HCT116 (cell line): ENCODE measurements at regions not wholly inside any gene's neighbourhood (a gene's known extent, or its start where the extent isn't known, plus 50 kb on each side); places are given as distances from the start of the nearest gene placed in this dataset.

Source experiments
- ATAC-seq: fragments of 200-7000 bp; cut with Tn5 transposase; 2 replicates; pipeline ENCODE4 v1.9.1; 2020; ENCODE audit warnings: mild to moderate bottlenecking, moderate library complexity
- BruUV-seq: library from RNA; stranded (reverse); fragments of 400-500 nt; replicated peaks from 2 replicates; lab custom pipeline; 2021; lab: Mats Ljungman, UMichigan
- CTCF ChIA-PET: fragments of 300-600 bp; sonication (Branson Sonifier 250); formaldehyde crosslinking; loops from one replicate; lab custom pipeline; 2021; ENCODE audit warnings: antibody characterized with exemption; lab: Charles Lee
- POLR2A ChIA-PET: fragments of 300-600, 350-600 bp; sonication (Branson Sonifier 250); formaldehyde crosslinking; loops from one replicate; lab custom pipeline; 2021; ENCODE audit warnings: antibody characterized with exemption; lab: Charles Lee
- RAD21 ChIA-PET, 2 experiments: fragments of 300-600 bp; sonication (Branson Sonifier 250); formaldehyde crosslinking; loops; one replicate each; lab custom pipeline; 2023; ENCODE audit warnings: low total read pairs in 2 of 2; ENCODE audit not compliant: uncharacterized antibody in 2 of 2, unreplicated experiment in 2 of 2, low non-redundant PET in 1 of 2; lab: Charles Lee
- DNase-seq: peaks from one replicate; pipeline ENCODE4 v3.0.0-alpha.2; 2010; ENCODE audit warnings: low read depth, low spot score
- H2AFZ ChIP-seq: fragments of 200-600 bp; shearing (Covaris generic), sonication (generic); 2 replicates; pipeline ENCODE4 v1.6.1; 2017; ENCODE audit warnings: low read depth, mixed run types, mixed read lengths, antibody characterized with exemption, low read length; ENCODE audit not compliant: poor library complexity, severe bottlenecking
- H3K27ac ChIP-seq: 2 replicates; pipeline ENCODE4 v1.5.1; 2012; ENCODE audit warnings: low read depth, low read length
- H3K27me3 ChIP-seq: fragments of 200-600 bp; sonication (generic); 2 replicates; pipeline ENCODE4 v1.6.1; 2016; ENCODE audit warnings: mixed run types, low read length, mixed read lengths; ENCODE audit not compliant: insufficient read depth
- H3K36me3 ChIP-seq, 2 experiments: fragments of 200-500 bp in 1 of 2; fragments of 200-600 bp in 1 of 2; sonication (Bioruptor generic) in 1 of 2; sonication (generic) in 1 of 2; 2 replicates each; pipeline versions ENCODE4 v1.5.1 to v1.6.1; 2014 to 2016; ENCODE audit warnings: low read length in 2 of 2, inconsistent platforms in 1 of 2, mixed read lengths in 1 of 2, mixed run types in 1 of 2; ENCODE audit not compliant: insufficient read depth in 2 of 2, control insufficient read depth in 1 of 2
- H3K4me1 ChIP-seq, 2 experiments: fragments of 200-600 bp in 1 of 2; sonication (generic) in 1 of 2; 2 replicates each; pipeline versions ENCODE4 v1.5.1 to v1.6.1; 2012 to 2017; ENCODE audit warnings: low read length in 2 of 2, inconsistent platforms in 1 of 2, mild to moderate bottlenecking in 1 of 2, mixed read lengths in 1 of 2, mixed run types in 1 of 2, moderate library complexity in 1 of 2; ENCODE audit not compliant: insufficient read depth in 2 of 2, control insufficient read depth in 1 of 2
- H3K4me2 ChIP-seq: fragments of 200-600 bp; sonication (generic); 2 replicates; pipeline ENCODE4 v1.6.1; 2017; ENCODE audit warnings: mixed run types, low read length, mixed read lengths
- H3K4me3 ChIP-seq, 2 experiments: fragments of 200-600 bp in 1 of 2; sonication (generic) in 1 of 2; replicated peaks in 1 of 2; 2 replicates each; pipeline ENCODE4 v1.5.1; 2011 to 2016; ENCODE audit warnings: low read length in 2 of 2, control low read depth in 1 of 2, low read depth in 1 of 2, mild to moderate bottlenecking in 1 of 2, mixed read lengths in 1 of 2, mixed run types in 1 of 2
- H3K79me2 ChIP-seq: fragments of 200-600 bp; sonication (generic); 2 replicates; pipeline ENCODE4 v1.6.1; 2017; ENCODE audit warnings: mild to moderate bottlenecking, mixed run types, low read length, moderate library complexity, mixed read lengths; ENCODE audit not compliant: insufficient read depth
- H3K9ac ChIP-seq: fragments of 200-600 bp; sonication (generic); 2 replicates; pipeline ENCODE4 v1.6.1; 2016; ENCODE audit warnings: low read length, mixed read lengths
- H3K9me2 ChIP-seq: fragments of 200-600 bp; sonication (generic), shearing (Covaris generic); 2 replicates; pipeline ENCODE4 v1.6.1; 2017; ENCODE audit warnings: mixed run types, mild to moderate bottlenecking, moderate library complexity; ENCODE audit not compliant: insufficient read depth
- H3K9me3 ChIP-seq, 2 experiments: fragments of 200-500 bp in 1 of 2; fragments of 200-600 bp in 1 of 2; sonication (Bioruptor generic) in 1 of 2; sonication (generic) in 1 of 2; 2 replicates each; pipeline ENCODE4 v1.6.1; 2014 to 2017; ENCODE audit warnings: low read length in 2 of 2, mixed read lengths in 2 of 2, inconsistent platforms in 1 of 2, low read depth in 1 of 2, mild to moderate bottlenecking in 1 of 2, mixed run types in 1 of 2, moderate library complexity in 1 of 2; ENCODE audit not compliant: control insufficient read depth in 1 of 2, insufficient read depth in 1 of 2
- H4K20me1 ChIP-seq: fragments of 200-600 bp; sonication (generic), shearing (Covaris generic); 2 replicates; pipeline ENCODE4 v1.6.1; 2017; ENCODE audit warnings: mixed run types, mild to moderate bottlenecking, moderate library complexity; ENCODE audit not compliant: insufficient read depth
- ATF3 ChIP-seq: IDR thresholded peaks from 2 replicates; pipeline ENCODE4 v1.6.1; 2012
- CBX3 ChIP-seq: IDR thresholded peaks from 2 replicates; pipeline ENCODE4 v1.6.1; 2012; ENCODE audit warnings: low read depth
- CTCF ChIP-seq, 3 experiments: fragments of 200-600 bp in 1 of 3; sonication (generic) in 1 of 3; IDR thresholded peaks in 2 of 3; conservative IDR thresholded peaks in 1 of 3; 2 replicates each; pipeline ENCODE4 v1.5.1; 2012 to 2017; ENCODE audit warnings: low read depth in 2 of 3, low read length in 2 of 3, antibody characterized with exemption in 1 of 3, borderline replicate concordance in 1 of 3, control low read depth in 1 of 3, mild to moderate bottlenecking in 1 of 3, mixed read lengths in 1 of 3, mixed run types in 1 of 3, moderate library complexity in 1 of 3; ENCODE audit not compliant: insufficient read depth in 1 of 3
- EGR1 ChIP-seq: IDR thresholded peaks from 2 replicates; pipeline ENCODE4 v1.6.1; 2012; ENCODE audit warnings: low read depth
- ELF1 ChIP-seq: IDR thresholded peaks from 2 replicates; pipeline ENCODE4 v1.6.1; 2012; ENCODE audit warnings: low read depth, borderline replicate concordance
- EZH2phosphoT487 ChIP-seq: fragments of 200-600 bp; IDR thresholded peaks from 2 replicates; pipeline ENCODE4 v1.6.1; 2018; ENCODE audit warnings: antibody characterized with exemption, borderline replicate concordance
- JUND ChIP-seq: IDR thresholded peaks from 2 replicates; pipeline ENCODE4 v1.6.1; 2012
- POLR2AphosphoS5 ChIP-seq: IDR thresholded peaks from 2 replicates; pipeline ENCODE4 v1.6.1; 2011; ENCODE audit warnings: mild to moderate bottlenecking, low read depth, low read length, moderate library complexity
- REST ChIP-seq: IDR thresholded peaks from 2 replicates; pipeline ENCODE4 v1.6.1; 2012; ENCODE audit warnings: low read depth
- SIN3A ChIP-seq: IDR thresholded peaks from 2 replicates; pipeline ENCODE4 v1.6.1; 2012; ENCODE audit warnings: low read depth
- SRF ChIP-seq: IDR thresholded peaks from 2 replicates; pipeline ENCODE4 v1.6.1; 2012; ENCODE audit warnings: low read depth
- intact Hi-C: fragments of 100-400 bp; cut with micrococcal nuclease; formaldehyde crosslinking; loops from 2 replicates; pipeline ENCODE4 v1.10.0; 2022

GRCh38 chr12:132435486-132436187 is 54.3 kb upstream of the FBRSL1 start:
- intact Hi-C loops = no loop called here
- H3K4me3 ChIP-seq = no peak overlapping the region
- H3K79me2 ChIP-seq = no peaks in the 10 kb centered on the region
- H3K9me3 ChIP-seq = no peaks in the 10 kb centered on the region
- peaks cover 10 to 14% of the 10 kb centered on the region in 2 experiments for H3K4me1 ChIP-seq
- DNase-seq = no peak
- no TSS peak for BruUV-seq
- H2AFZ ChIP-seq = no peak overlapping the region
- no peak for ATAC-seq
- H3K9me2 ChIP-seq = no peaks in the 10 kb centered on the region
- TF ChIP-seq EGR1 (no peak), SRF (no peak), REST (no peak), EZH2phosphoT487 (no peak), POLR2AphosphoS5 (no peak), SIN3A (no peak), ATF3 (no peak), JUND (no peak), CBX3 (no peak), CTCF (IDR thresholded peaks at IDR 0.05 in 2 of 3, conservative IDR thresholded peaks at IDR 0.05 in 1 of 3; ENCODE audit: borderline replicate concordance in 1 of 3, insufficient read depth in 1 of 3, low read depth in 2 of 3, low read length in 2 of 3) (no peak), ELF1 (no peak)
- H3K4me2 ChIP-seq = no peak overlapping the region
- POLR2A ChIA-PET = no interaction called here
- H3K36me3 ChIP-seq = no peaks in the 10 kb centered on the region
- RAD21 ChIA-PET = no interaction called here
- no peak overlapping the region for H3K9ac ChIP-seq
- CTCF ChIA-PET = no interaction called here
- H4K20me1 ChIP-seq = no peaks in the 10 kb centered on the region
- no peak overlapping the region for H3K27ac ChIP-seq
- no peaks in the 10 kb centered on the region for H3K27me3 ChIP-seq
